Neural cell (in vitro differentiated cells): ENCODE measurements at regions not wholly inside any gene's neighbourhood (a gene's known extent, or its start where the extent isn't known, plus 50 kb on each side); places are given as distances from the start of the nearest gene placed in this dataset.

Source experiments
- CTCF ChIP-seq: fragments of 450-650 bp; IDR thresholded peaks from 2 replicates; pipeline ENCODE4 v1.5.1; 2014; ENCODE audit warnings: antibody characterized with exemption, mild to moderate bottlenecking, moderate library complexity; ENCODE audit not compliant: poor library complexity, severe bottlenecking
- EP300 ChIP-seq: fragments of 450-650 bp; conservative IDR thresholded peaks from 2 replicates; pipeline ENCODE4 v1.6.1; 2014; ENCODE audit warnings: antibody characterized with exemption, mild to moderate bottlenecking, moderate library complexity; ENCODE audit not compliant: poor library complexity, severe bottlenecking
- RAD21 ChIP-seq: fragments of 450-650 bp; conservative IDR thresholded peaks from 2 replicates; pipeline ENCODE4 v1.6.1; 2014; ENCODE audit warnings: antibody characterized with exemption, mild to moderate bottlenecking, moderate library complexity

GRCh38 chr6:144415835-144416237, 130.7 kb downstream of the UTRN start:
- TF ChIP-seq CTCF: no peak
- TF ChIP-seq RAD21: no peak
- TF ChIP-seq EP300: no peak
